Common myeloid progenitor, CD34-positive (primary cell): ENCODE measurements at regions not wholly inside any gene's neighbourhood (a gene's known extent, or its start where the extent isn't known, plus 50 kb on each side); places are given as distances from the start of the nearest gene placed in this dataset.

Experiments used
- CTCF ChIA-PET: fragments of 350-600 bp; sonication (Branson Sonifier 250); formaldehyde crosslinking; loops from one replicate; lab custom pipeline; 2021; ENCODE audit warnings: antibody characterized with exemption; lab: Charles Lee
- POLR2A ChIA-PET: fragments of 350-600 bp; sonication (Branson Sonifier 250); formaldehyde crosslinking; loops from one replicate; lab custom pipeline; 2021; ENCODE audit warnings: antibody characterized with exemption; lab: Charles Lee
- DNase-seq, 3 donors: peaks; one replicate each; pipeline versions ENCODE4 v3.0.0 to v3.0.0-alpha.2; 2013
- H3K27ac ChIP-seq, 2 experiments: 1 replicate in 1 of 2; 2 replicates in 1 of 2; pipeline ENCODE4 v1.7.0; 2013; ENCODE audit warnings: inconsistent platforms in 2 of 2, low read length in 2 of 2, mild to moderate bottlenecking in 2 of 2, low read depth in 1 of 2, moderate library complexity in 1 of 2; ENCODE audit not compliant: severe bottlenecking in 2 of 2, insufficient read depth in 1 of 2, poor library complexity in 1 of 2
- H3K27me3 ChIP-seq, 5 experiments: replicated peaks in 2 of 5; 1 replicate in 3 of 5; 2 replicates in 2 of 5; pipeline versions ENCODE4 v1.6.1 to v1.7.0; 2013; ENCODE audit warnings: low read length in 4 of 5, mild to moderate bottlenecking in 2 of 5, moderate library complexity in 2 of 5, inconsistent platforms in 1 of 5; ENCODE audit not compliant: insufficient read depth in 5 of 5, control insufficient read depth in 4 of 5
- H3K36me3 ChIP-seq, 4 experiments: 1 replicate in 2 of 4; 2 replicates in 2 of 4; pipeline versions ENCODE4 v1.6.1 to v1.7.0; 2013; ENCODE audit warnings: low read length in 3 of 4, control low read depth in 1 of 4, mild to moderate bottlenecking in 1 of 4; ENCODE audit not compliant: control insufficient read depth in 4 of 4, insufficient read depth in 4 of 4
- H3K4me1 ChIP-seq, 4 experiments: 1 replicate in 3 of 4; 2 replicates in 1 of 4; pipeline versions ENCODE4 v1.6.1 to v1.7.1; 2013; ENCODE audit warnings: low read length in 3 of 4, mild to moderate bottlenecking in 3 of 4, control low read depth in 1 of 4, inconsistent platforms in 1 of 4, moderate library complexity in 1 of 4; ENCODE audit not compliant: control insufficient read depth in 4 of 4, insufficient read depth in 4 of 4; ENCODE audit errors: control extremely low read depth in 1 of 4
- H3K4me3 ChIP-seq, 7 experiments: 1 replicate in 4 of 7; 2 replicates in 3 of 7; pipeline versions ENCODE4 v1.5.1 to v1.7.0; 2013; ENCODE audit warnings: mild to moderate bottlenecking in 7 of 7, low read length in 6 of 7, moderate library complexity in 6 of 7, inconsistent platforms in 2 of 7, low read depth in 2 of 7, control low read depth in 1 of 7; ENCODE audit not compliant: insufficient read depth in 4 of 7, control insufficient read depth in 1 of 7; ENCODE audit errors: extremely low read depth in 1 of 7
- H3K9me3 ChIP-seq, 5 experiments: 1 replicate in 4 of 5; 2 replicates in 1 of 5; pipeline versions ENCODE4 v1.6.1 to v1.7.1; 2013; ENCODE audit warnings: low read length in 4 of 5, mild to moderate bottlenecking in 2 of 5, inconsistent platforms in 1 of 5, low read depth in 1 of 5, moderate library complexity in 1 of 5; ENCODE audit not compliant: control insufficient read depth in 4 of 5, insufficient read depth in 2 of 5; ENCODE audit errors: control extremely low read depth in 1 of 5
- WGBS: methylation state at CpG from one replicate; pipeline ENCODE4 v1.1.5; 2013; ENCODE audit not compliant: insufficient coverage; 5-methylcytosine and 5-hydroxymethylcytosine counted together

DNA sequence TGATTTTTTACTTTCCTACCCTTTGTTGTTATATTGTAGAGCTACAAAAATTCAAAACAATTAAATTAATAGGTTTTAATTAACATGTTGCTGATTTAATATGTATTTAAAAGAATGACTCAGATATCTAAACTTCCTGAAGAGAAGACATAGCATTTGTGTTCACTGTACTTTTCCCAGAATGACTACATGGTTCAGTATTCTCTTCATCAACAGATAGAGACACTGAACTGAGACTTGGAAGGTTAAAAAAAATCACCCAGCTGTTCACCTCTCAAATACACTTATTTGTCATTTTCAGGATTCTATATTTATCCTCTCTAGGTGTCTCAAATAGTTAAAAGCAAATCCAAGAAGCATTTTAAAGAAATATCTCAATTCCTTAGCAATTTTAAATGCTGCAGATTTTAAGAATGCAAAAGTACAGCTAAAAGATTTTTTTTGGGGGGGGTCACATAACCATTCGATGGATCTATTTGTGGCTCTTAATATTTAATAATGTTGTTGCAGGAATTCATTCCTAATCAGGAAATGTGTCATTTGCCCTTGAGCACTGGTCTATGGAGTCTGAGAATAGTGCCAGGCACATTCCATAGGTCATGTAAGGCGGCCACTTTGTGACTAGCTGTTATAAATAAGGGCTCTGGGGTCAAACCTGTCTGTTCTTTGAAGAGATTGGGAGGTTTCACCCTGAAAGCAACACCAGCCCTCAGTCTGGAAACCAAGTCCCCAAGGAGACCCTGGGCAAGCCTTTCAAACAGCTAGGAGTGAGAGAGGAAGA lies 463.1 kb downstream of the NR2F1-AS1 start:
- no peak overlapping the region for H3K27ac ChIP-seq
- no peaks in the 10 kb centered on the region for H3K9me3 ChIP-seq
- ChIA-PET CTCF (interaction anchor here (0.9 kb wide), 1 partner anchor 13 kb away, joined by 3 read pairs; no protein-coding TSS in a partner anchor), POLR2A (no interaction called here)
- 100% methylated on average over 2 of the region's 2 CpGs for WGBS
- no peaks in the 10 kb centered on the region for H3K4me1 ChIP-seq
- H3K36me3 ChIP-seq: no peaks in the 10 kb centered on the region
- no peak overlapping the region for H3K4me3 ChIP-seq
- H3K27me3 ChIP-seq: no peaks in the 10 kb centered on the region
- DNase-seq: no peak

DNA sequence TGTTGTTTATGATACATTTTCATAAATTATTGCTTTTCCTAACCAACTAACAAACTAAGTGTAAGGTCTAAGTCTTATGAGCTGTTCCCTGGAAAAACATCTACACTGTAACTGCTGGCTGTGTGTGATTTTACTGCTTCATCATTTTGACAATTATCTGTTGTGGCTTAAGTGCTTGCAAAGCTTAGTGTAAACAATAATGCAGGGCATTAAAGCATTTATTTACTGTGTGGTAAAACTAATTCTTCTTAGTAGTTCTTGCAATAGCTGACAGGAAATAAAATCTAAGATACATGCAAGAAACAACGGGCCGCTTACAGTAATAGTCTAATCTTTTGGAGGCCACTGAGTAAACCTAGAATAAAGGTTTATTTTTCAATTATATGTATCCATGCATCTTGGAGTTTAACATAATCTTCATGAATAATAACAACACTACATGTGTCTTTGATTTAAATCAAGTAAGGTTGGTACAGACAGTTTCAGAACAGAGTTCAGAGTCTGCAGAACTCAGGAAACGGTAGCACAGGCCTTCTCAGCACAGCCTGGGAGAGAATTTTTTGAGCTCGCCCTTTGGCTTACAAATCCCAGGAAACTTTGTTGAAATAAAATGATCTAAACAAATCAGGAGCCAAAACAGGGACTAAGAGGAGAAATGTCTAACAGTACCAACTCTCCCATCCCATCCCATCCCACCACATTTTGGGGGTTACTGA lies 473.1 kb downstream of the NR2F1-AS1 start:
- CTCF ChIA-PET: no interaction called here
- WGBS: 91% methylated on average over 1 of the region's 4 CpGs

DNA sequence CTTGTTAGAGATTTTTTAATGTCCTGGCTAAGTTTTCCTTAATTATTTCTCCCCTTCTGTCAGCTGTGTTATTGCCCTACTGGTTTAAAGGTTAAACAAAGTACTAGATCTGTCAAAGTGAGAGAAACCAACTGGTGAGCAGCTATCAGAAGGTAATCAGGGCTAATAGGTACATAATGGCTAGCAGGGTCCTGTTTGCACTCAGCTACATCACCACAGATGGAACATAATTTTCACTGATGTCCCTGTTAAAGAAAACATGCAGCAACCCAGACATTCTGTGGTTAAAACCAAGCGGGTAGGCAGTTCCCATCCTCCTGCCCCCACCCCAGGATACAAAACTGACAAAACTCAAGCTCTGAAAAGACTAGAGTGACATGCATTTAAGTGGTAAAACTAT lies 473.9 kb downstream of the NR2F1-AS1 start:
- H3K4me1 ChIP-seq: no peaks in the 10 kb centered on the region
- no peak overlapping the region for H3K27ac ChIP-seq
- ChIA-PET CTCF (no interaction called here), POLR2A (no interaction called here)
- no peaks in the 10 kb centered on the region for H3K27me3 ChIP-seq
- H3K36me3 ChIP-seq: no peaks in the 10 kb centered on the region
- 67% methylated on average over 1 of the region's 1 CpG for WGBS
- no peak overlapping the region for H3K4me3 ChIP-seq
- DNase-seq: no peak
- no peaks in the 10 kb centered on the region for H3K9me3 ChIP-seq

More for the DNA sequence above, 473.1 kb downstream of the NR2F1-AS1 start:
- H3K27me3 ChIP-seq: no peaks in the 10 kb centered on the region
- POLR2A ChIA-PET: no interaction called here
- no peak for DNase-seq
- H3K9me3 ChIP-seq: no peaks in the 10 kb centered on the region
- H3K27ac ChIP-seq: no peak overlapping the region
- no peak overlapping the region for H3K4me3 ChIP-seq
- H3K36me3 ChIP-seq: no peaks in the 10 kb centered on the region
- H3K4me1 ChIP-seq: no peaks in the 10 kb centered on the region

DNA sequence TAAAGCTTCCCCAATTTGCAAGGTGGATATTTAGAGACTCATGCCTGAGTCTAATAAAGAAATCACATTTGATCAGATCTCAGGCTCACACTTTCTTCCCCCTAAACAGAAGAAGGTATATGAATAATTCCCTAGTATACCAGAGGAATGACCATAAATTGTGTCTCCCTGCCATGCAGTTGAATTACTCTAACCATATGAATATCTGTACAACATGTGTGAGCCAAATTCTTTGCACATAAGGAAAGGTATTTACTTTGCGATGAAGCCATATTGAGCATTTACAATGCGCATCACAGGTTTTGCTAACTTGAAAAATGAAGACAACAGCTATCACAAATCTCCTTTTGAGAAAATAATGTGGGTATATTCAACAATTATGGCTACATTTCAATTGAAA lies 479.4 kb downstream of the NR2F1-AS1 start:
- Histone ChIP-seq H3K27ac (no peak overlapping the region), H3K9me3 (no peaks in the 10 kb centered on the region), H3K4me3 (no peak overlapping the region), H3K4me1 (no peaks in the 10 kb centered on the region), H3K36me3 (no peaks in the 10 kb centered on the region), H3K27me3 (no peaks in the 10 kb centered on the region)
- DNase-seq: no peak
- ChIA-PET CTCF (interaction anchor here (1.0 kb wide), 1 partner anchor 886 kb away, joined by 3 read pairs; no protein-coding TSS in a partner anchor), POLR2A (no interaction called here)
- WGBS: no CpG with 5 or more reads among the region's 2 CpGs

DNA sequence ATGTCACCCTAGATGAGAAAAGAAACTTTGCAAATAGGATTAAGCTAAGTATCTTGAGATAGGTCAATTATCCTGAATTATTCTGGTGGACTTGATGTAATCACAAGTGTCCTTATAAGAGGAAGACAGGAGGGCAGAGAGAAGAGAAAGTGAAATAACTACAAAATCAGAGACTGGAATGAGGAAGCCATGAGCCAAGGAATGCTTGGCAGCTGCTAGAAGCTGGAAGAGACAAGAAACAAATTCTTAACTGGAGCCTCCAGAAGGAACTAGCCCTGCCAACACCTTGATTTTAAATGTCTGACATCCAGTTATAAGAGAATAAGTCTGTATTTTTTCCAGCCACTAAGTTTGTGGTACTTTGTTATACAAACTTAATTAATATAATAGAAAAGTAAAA lies 480.0 kb downstream of the NR2F1-AS1 start:
- DNase-seq: no peak
- ChIA-PET CTCF (interaction anchor here (1.0 kb wide), 1 partner anchor 885 kb away, joined by 3 read pairs; no protein-coding TSS in a partner anchor), POLR2A (no interaction called here)
- Histone ChIP-seq H3K4me1 (no peaks in the 10 kb centered on the region), H3K4me3 (no peak overlapping the region), H3K27ac (no peak overlapping the region), H3K27me3 (no peaks in the 10 kb centered on the region), H3K9me3 (no peaks in the 10 kb centered on the region), H3K36me3 (no peaks in the 10 kb centered on the region)

DNA sequence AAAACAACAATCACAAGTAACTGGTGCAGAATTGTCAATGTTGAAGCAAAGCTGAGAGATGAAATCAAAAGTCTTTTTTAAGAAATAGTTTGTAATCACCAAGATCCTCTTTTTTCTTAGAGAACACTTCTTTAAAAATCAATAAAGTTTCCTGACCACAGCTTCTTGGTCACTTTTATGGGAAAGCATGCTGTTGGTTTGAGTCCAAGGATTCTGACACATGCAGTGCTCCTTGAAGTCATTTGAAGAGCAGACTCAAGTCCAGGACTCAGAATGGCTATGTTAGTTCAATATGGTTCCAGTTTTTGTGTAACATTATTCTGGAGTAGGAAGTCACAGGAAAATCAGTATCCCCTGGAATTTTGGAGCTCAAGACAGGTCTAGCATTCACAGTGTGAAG lies 480.6 kb downstream of the NR2F1-AS1 start:
- H3K4me3 ChIP-seq: no peak overlapping the region
- H3K27ac ChIP-seq: no peak overlapping the region
- H3K9me3 ChIP-seq: no peaks in the 10 kb centered on the region
- H3K36me3 ChIP-seq: no peaks in the 10 kb centered on the region
- CTCF ChIA-PET: interaction anchor here (1.0 kb wide), 1 partner anchor 885 kb away, joined by 3 read pairs; no protein-coding TSS in a partner anchor
- H3K4me1 ChIP-seq: no peaks in the 10 kb centered on the region
- H3K27me3 ChIP-seq: no peaks in the 10 kb centered on the region
- POLR2A ChIA-PET: no interaction called here
- no peak for DNase-seq

DNA sequence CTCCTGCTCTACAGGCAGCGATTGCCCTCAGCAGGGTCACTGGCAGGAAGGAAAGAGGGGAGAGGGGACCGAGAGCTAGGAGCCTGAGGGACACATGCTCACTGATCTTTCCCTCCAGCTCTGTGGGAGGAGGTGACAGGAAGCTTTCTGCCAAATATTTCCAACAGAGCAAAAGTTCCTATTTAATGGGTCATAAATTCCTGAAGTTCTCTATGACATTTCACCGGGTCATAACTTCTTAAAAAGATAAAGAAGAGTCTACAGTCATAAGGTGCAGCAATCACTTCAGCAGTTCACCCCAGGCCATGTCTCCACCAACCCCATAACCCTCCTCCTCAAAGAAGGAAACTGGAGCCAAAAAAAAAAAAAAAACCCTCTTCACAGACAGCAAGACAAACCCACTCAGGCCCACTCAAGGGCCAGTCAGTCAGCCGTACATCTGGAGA lies 481.1 kb downstream of the NR2F1-AS1 start:
- H3K36me3 ChIP-seq: no peaks in the 10 kb centered on the region
- WGBS: 49% methylated on average over 3 of the region's 4 CpGs
- no peak overlapping the region for H3K27ac ChIP-seq
- H3K9me3 ChIP-seq: no peaks in the 10 kb centered on the region
- ChIA-PET CTCF (no interaction called here), POLR2A (no interaction called here)
- H3K27me3 ChIP-seq: no peaks in the 10 kb centered on the region
- DNase-seq: no peak
- H3K4me1 ChIP-seq: no peaks in the 10 kb centered on the region
- no peak overlapping the region for H3K4me3 ChIP-seq
